GM12878 (cell line): ENCODE measurements at regions not wholly inside any gene's neighbourhood (a gene's known extent, or its start where the extent isn't known, plus 50 kb on each side); places are given as distances from the start of the nearest gene placed in this dataset.

Experiments used
- EP300 ChIP-seq, 2 experiments: fragments of 150-350 bp in 1 of 2; IDR thresholded peaks; 2 replicates each; pipeline ENCODE4 v1.6.1; 2011 to 2012; ENCODE audit warnings: low read depth in 2 of 2, low read length in 2 of 2, borderline replicate concordance in 1 of 2, improper control_type of control experiment in 1 of 2, inconsistent platforms in 1 of 2; ENCODE audit not compliant: control insufficient read depth in 1 of 2
- EZH2 ChIP-seq: IDR thresholded peaks from 2 replicates; pipeline ENCODE4 v1.6.1; 2012; ENCODE audit warnings: low read depth, mild to moderate bottlenecking, control low read depth, inconsistent platforms, low read length, borderline replicate concordance; ENCODE audit not compliant: control insufficient read depth
- POLR2A ChIP-seq: IDR thresholded peaks from 2 replicates; pipeline ENCODE4 v1.6.1; 2011; ENCODE audit warnings: low read depth, mild to moderate bottlenecking, low read length
- TF ChIP-seq, protein P1 (sequence below): IDR thresholded peaks from 2 replicates; pipeline ENCODE4 v1.6.1; 2011; ENCODE audit warnings: borderline replicate concordance, low read depth, mild to moderate bottlenecking, moderate library complexity, mixed read lengths, low read length; ENCODE audit not compliant: insufficient read depth; ENCODE audit errors: extremely low read length

DNA sequence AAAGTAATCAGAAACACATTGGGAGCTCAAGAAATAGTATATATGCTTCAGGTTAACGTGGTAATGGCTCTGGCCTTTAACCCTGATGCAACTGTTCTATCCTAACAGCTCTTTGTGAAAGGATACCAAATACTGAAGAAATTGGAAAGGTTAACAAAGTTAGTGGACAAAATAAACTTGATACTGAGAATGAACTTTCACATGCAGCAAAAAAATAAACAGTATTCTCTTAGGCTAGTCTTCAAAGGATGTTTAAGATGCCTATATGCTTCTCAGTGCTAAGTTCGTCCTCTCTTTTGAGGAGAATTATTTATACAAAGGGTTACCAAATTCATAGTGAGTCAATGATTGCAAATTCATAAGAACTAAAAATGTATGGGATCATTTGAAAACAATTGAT lies 256.2 kb upstream of the FERD3L start:
- TF ChIP-seq POLR2A, result no peak
- no peak for TF ChIP-seq EZH2
- TF ChIP-seq, protein P1, sequence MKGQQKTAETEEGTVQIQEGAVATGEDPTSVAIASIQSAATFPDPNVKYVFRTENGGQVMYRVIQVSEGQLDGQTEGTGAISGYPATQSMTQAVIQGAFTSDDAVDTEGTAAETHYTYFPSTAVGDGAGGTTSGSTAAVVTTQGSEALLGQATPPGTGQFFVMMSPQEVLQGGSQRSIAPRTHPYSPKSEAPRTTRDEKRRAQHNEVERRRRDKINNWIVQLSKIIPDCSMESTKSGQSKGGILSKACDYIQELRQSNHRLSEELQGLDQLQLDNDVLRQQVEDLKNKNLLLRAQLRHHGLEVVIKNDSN, result no peak
- TF ChIP-seq EP300 (IDR thresholded peaks at IDR 0.05; ENCODE audit: borderline replicate concordance in 1 of 2, control insufficient read depth in 1 of 2, low read depth in 2 of 2, low read length in 2 of 2), result no peak
